C4-2B (cell line): ENCODE measurements at regions not wholly inside any gene's neighbourhood (a gene's known extent, or its start where the extent isn't known, plus 50 kb on each side); places are given as distances from the start of the nearest gene placed in this dataset.

Experiments
- CTCF ChIP-seq: fragments of 450-650 bp; conservative IDR thresholded peaks from 2 replicates; pipeline ENCODE4 v1.5.1; 2017; ENCODE audit warnings: mild to moderate bottlenecking
- ZFX ChIP-seq: fragments of 450-650 bp; IDR thresholded peaks from 2 replicates; pipeline ENCODE4 v1.6.1; 2017

GRCh38 chr2:16246911-16247310 is 306.6 kb downstream of the MYCN start:
- TF ChIP-seq CTCF = no peak
- TF ChIP-seq ZFX = no peak
